ENCODE measurements at regions not wholly inside any gene's neighbourhood (a gene's known extent, or its start where the extent isn't known, plus 50 kb on each side); places are given as distances from the start of the nearest gene placed in this dataset.

DNA sequence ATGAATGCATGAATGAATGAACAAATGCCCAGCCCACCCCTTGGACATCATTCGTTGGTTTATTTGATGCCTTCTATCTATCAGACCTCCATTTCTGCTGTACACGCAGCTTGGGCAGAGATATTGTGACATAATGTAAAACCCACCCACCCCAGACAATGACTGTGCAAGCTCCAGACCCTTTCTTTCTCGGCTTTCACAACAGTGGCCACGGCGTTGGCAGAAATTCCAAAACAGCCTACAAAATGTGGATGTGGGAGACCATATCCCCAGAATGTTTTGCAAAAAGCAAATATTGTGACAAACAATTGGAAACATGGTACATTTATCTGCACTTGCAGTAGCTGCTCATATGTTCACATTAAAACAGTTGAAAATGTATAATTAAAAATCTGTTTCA is 162.0 kb upstream of the MAFB start:
- TF ChIP-seq, protein P1, sequence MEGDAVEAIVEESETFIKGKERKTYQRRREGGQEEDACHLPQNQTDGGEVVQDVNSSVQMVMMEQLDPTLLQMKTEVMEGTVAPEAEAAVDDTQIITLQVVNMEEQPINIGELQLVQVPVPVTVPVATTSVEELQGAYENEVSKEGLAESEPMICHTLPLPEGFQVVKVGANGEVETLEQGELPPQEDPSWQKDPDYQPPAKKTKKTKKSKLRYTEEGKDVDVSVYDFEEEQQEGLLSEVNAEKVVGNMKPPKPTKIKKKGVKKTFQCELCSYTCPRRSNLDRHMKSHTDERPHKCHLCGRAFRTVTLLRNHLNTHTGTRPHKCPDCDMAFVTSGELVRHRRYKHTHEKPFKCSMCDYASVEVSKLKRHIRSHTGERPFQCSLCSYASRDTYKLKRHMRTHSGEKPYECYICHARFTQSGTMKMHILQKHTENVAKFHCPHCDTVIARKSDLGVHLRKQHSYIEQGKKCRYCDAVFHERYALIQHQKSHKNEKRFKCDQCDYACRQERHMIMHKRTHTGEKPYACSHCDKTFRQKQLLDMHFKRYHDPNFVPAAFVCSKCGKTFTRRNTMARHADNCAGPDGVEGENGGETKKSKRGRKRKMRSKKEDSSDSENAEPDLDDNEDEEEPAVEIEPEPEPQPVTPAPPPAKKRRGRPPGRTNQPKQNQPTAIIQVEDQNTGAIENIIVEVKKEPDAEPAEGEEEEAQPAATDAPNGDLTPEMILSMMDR (IDR thresholded peaks at IDR 0.05), result no peak
- TF ChIP-seq EZH2 (IDR thresholded peaks at IDR 0.05; ENCODE audit: borderline replicate concordance, insufficient read depth, low read depth, low read length, poor library complexity, severe bottlenecking), result no peak

Data from B cell (primary cell).